T-helper 2 cell (primary cell): ENCODE measurements at regions not wholly inside any gene's neighbourhood (a gene's known extent, or its start where the extent isn't known, plus 50 kb on each side); places are given as distances from the start of the nearest gene placed in this dataset.

Source experiments
- DNase-seq, 5 experiments: peaks; one replicate each; pipeline versions ENCODE4 v3.0.0 to v3.0.0-alpha.2; 2012 to 2022

- peak in 1 of 5 experiments; percentile 8 for DNase-seq
Observed at GRCh38 chr3:22117751-22118346, 366.8 kb upstream of the ZNF385D start.

- DNase-seq = no peak
Observed at GRCh38 chr3:22118542-22118941, 367.5 kb upstream of the ZNF385D start.

GRCh38 chr3:22121068-22121701 is 370.2 kb upstream of the ZNF385D start:
- no peak for DNase-seq

- DNase-seq = no peak
Observed at GRCh38 chr3:22122567-22122966, 371.6 kb upstream of the ZNF385D start.

GRCh38 chr3:22129101-22129500 is 378.1 kb upstream of the ZNF385D start:
- DNase-seq = no peak

- DNase-seq = no peak
Observed at GRCh38 chr3:22141769-22142168, 390.8 kb upstream of the ZNF385D start.

- no peak for DNase-seq
Observed at GRCh38 chr3:22147161-22147560, 396.2 kb upstream of the ZNF385D start.

- DNase-seq = no peak
Observed at GRCh38 chr3:22156868-22157267, 405.9 kb upstream of the ZNF385D start.

- DNase-seq = no peak
Observed at GRCh38 chr3:22157848-22158247, 406.8 kb upstream of the ZNF385D start.

GRCh38 chr3:22159004-22159695 is 408.1 kb upstream of the ZNF385D start:
- no peak for DNase-seq

GRCh38 chr3:22161315-22161714 is 410.3 kb upstream of the ZNF385D start:
- no peak for DNase-seq

- no peak for DNase-seq
Observed at GRCh38 chr3:22170370-22170769, 419.4 kb upstream of the ZNF385D start.

GRCh38 chr3:22172964-22173363 is 422.0 kb upstream of the ZNF385D start:
- no peak for DNase-seq

- DNase-seq = no peak
Observed at GRCh38 chr3:22175947-22176346, 424.9 kb upstream of the ZNF385D start.

- no peak for DNase-seq
Observed at GRCh38 chr3:22176911-22177310, 425.9 kb upstream of the ZNF385D start.

GRCh38 chr3:22189616-22190015 is 438.6 kb upstream of the ZNF385D start:
- DNase-seq = no peak

- no peak for DNase-seq
Observed at GRCh38 chr3:22199095-22199494, 448.1 kb upstream of the ZNF385D start.

GRCh38 chr3:22208844-22209243 is 457.8 kb upstream of the ZNF385D start:
- no peak for DNase-seq

- no peak for DNase-seq
Observed at GRCh38 chr3:22209578-22209977, 458.6 kb upstream of the ZNF385D start.

GRCh38 chr3:22210693-22211092 is 459.7 kb upstream of the ZNF385D start:
- DNase-seq = no peak

GRCh38 chr3:22216601-22217000 is 465.6 kb upstream of the ZNF385D start:
- no peak for DNase-seq

- no peak for DNase-seq
Observed at GRCh38 chr3:22225161-22225560, 474.2 kb upstream of the ZNF385D start.

- DNase-seq = no peak
Observed at GRCh38 chr3:22228705-22229104, 477.7 kb upstream of the ZNF385D start.

- no peak for DNase-seq
Observed at GRCh38 chr3:22231061-22231460, 480.1 kb upstream of the ZNF385D start.
